Esophagus squamous epithelium (tissue), 5 donors: ENCODE measurements at regions not wholly inside any gene's neighbourhood (a gene's known extent, or its start where the extent isn't known, plus 50 kb on each side); places are given as distances from the start of the nearest gene placed in this dataset.

Experiments used
- DNase-seq: peaks from one replicate; lab custom pipeline; 2025; lab: John Stamatoyannopoulos, UW
- H3K27ac ChIP-seq, 4 donors: fragments of 200-600 bp; sonication (generic); one replicate each; pipeline ENCODE4 v1.5.1; 2016 to 2019; ENCODE audit warnings: mild to moderate bottlenecking in 1 of 4
- H3K27me3 ChIP-seq, 4 donors: fragments of 200-600 bp; sonication (generic); 1 replicate in 3 of 4; 2 replicates in 1 of 4; pipeline versions ENCODE4 v1.5.1 to v1.6.0; 2017 to 2021; ENCODE audit warnings: antibody characterized with exemption in 1 of 4
- H3K36me3 ChIP-seq, 3 donors: fragments of 200-600 bp; sonication (generic); one replicate each; pipeline ENCODE4 v1.5.1; 2016 to 2019
- H3K4me1 ChIP-seq, 3 donors: fragments of 200-600 bp; sonication (generic); one replicate each; pipeline ENCODE4 v1.5.1; 2017 to 2019
- H3K4me3 ChIP-seq, 4 donors: fragments of 200-600 bp; sonication (generic); 1 replicate in 3 of 4; 2 replicates in 1 of 4; pipeline ENCODE4 v1.5.1; 2016 to 2019; ENCODE audit warnings: mild to moderate bottlenecking in 2 of 4, moderate library complexity in 1 of 4
- H3K9me3 ChIP-seq, 3 donors: fragments of 200-600 bp; sonication (generic); one replicate each; pipeline ENCODE4 v1.5.1; 2016 to 2019
- POLR2A ChIP-seq, 4 donors: fragments of 450-650 bp; IDR thresholded peaks; one replicate each; pipeline ENCODE4 v1.6.1; 2017; ENCODE audit warnings: antibody characterized with exemption in 4 of 4, mild to moderate bottlenecking in 4 of 4, moderate library complexity in 3 of 4
- WGBS, 2 donors: methylation state at CpG; one replicate each; pipeline ENCODE4 v1.1.5; 2018; 5-methylcytosine and 5-hydroxymethylcytosine counted together
- intact Hi-C: fragments of 100-400 bp; cut with DNase I; formaldehyde crosslinking; loops from one replicate; pipeline ENCODE4 v1.15.0; 2022
- TF ChIP-seq, protein P1 (sequence below), 6 experiments: fragments of 450-650 bp in 4 of 6; fragments of 200-600 bp in 2 of 6; sonication (generic) in 2 of 6; IDR thresholded peaks; one replicate each; pipeline ENCODE4 v1.5.1; 2016 to 2019; ENCODE audit warnings: antibody characterized with exemption in 6 of 6, mild to moderate bottlenecking in 4 of 6, moderate library complexity in 4 of 6
- donor health status: DM: yes; HTN: yes; CAD: no.

- WGBS, 2 donors: 80 to 87% methylated on average over 6 to 7 of the region's 9 CpGs
- Histone ChIP-seq H3K4me1 (peaks cover 0 to 21% (median 0%) of the 10 kb centered on the region in 3 donors), H3K9me3 (no peaks in the 10 kb centered on the region), H3K4me3 (no peak overlapping the region), H3K27ac (no peak overlapping the region), H3K36me3 (no peaks in the 10 kb centered on the region), H3K27me3 (peaks cover 0 to 17% (median 0%) of the 10 kb centered on the region in 4 donors)
- intact Hi-C loops: no loop called here
- TF ChIP-seq POLR2A (IDR thresholded peaks at IDR 0.05): no peak
- TF ChIP-seq, protein P1, sequence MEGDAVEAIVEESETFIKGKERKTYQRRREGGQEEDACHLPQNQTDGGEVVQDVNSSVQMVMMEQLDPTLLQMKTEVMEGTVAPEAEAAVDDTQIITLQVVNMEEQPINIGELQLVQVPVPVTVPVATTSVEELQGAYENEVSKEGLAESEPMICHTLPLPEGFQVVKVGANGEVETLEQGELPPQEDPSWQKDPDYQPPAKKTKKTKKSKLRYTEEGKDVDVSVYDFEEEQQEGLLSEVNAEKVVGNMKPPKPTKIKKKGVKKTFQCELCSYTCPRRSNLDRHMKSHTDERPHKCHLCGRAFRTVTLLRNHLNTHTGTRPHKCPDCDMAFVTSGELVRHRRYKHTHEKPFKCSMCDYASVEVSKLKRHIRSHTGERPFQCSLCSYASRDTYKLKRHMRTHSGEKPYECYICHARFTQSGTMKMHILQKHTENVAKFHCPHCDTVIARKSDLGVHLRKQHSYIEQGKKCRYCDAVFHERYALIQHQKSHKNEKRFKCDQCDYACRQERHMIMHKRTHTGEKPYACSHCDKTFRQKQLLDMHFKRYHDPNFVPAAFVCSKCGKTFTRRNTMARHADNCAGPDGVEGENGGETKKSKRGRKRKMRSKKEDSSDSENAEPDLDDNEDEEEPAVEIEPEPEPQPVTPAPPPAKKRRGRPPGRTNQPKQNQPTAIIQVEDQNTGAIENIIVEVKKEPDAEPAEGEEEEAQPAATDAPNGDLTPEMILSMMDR (IDR thresholded peaks at IDR 0.05): no peak
- no peak for DNase-seq
Measured at GRCh38 chr2:239546541-239546940, 145.7 kb upstream of the HDAC4 start.

- Histone ChIP-seq H3K4me3 (no peak overlapping the region), H3K27ac (no peak overlapping the region), H3K9me3 (no peaks in the 10 kb centered on the region), H3K4me1 (peaks cover 0 to 21% (median 0%) of the 10 kb centered on the region in 3 donors), H3K36me3 (no peaks in the 10 kb centered on the region), H3K27me3 (peaks cover 0 to 17% (median 0%) of the 10 kb centered on the region in 4 donors)
- intact Hi-C loops: no loop called here
- 84 to 89% methylated on average over 4 to 14 of the region's 14 CpGs for WGBS, 2 donors
- no peak for TF ChIP-seq POLR2A (IDR thresholded peaks at IDR 0.05)
- TF ChIP-seq, protein P1 (IDR thresholded peaks at IDR 0.05): no peak
- no peak for DNase-seq
Measured at GRCh38 chr2:239545741-239546392, 145.0 kb upstream of the HDAC4 start.

GRCh38 chr2:239544918-239545465 lies 144.2 kb upstream of the HDAC4 start:
- intact Hi-C loops: no loop called here
- DNase-seq: no peak
- 67 to 89% methylated on average over 8 to 10 of the region's 12 CpGs for WGBS, 2 donors
- Histone ChIP-seq H3K4me3 (no peak overlapping the region), H3K4me1 (peaks cover 0 to 26% (median 0%) of the 10 kb centered on the region in 3 donors), H3K9me3 (no peaks in the 10 kb centered on the region), H3K36me3 (no peaks in the 10 kb centered on the region), H3K27ac (no peak overlapping the region), H3K27me3 (peaks cover 0 to 17% (median 0%) of the 10 kb centered on the region in 4 donors)
- TF ChIP-seq, protein P1 (IDR thresholded peaks at IDR 0.05): no peak
- no peak for TF ChIP-seq POLR2A (IDR thresholded peaks at IDR 0.05)

GRCh38 chr2:239544143-239544917 lies 143.5 kb upstream of the HDAC4 start:
- Histone ChIP-seq H3K36me3 (no peaks in the 10 kb centered on the region), H3K4me3 (no peak overlapping the region), H3K27ac (peak overlapping the region in 2 of 4 donors; percentile 14 to 25), H3K27me3 (peaks cover 0 to 16% (median 0%) of the 10 kb centered on the region in 4 donors), H3K9me3 (no peaks in the 10 kb centered on the region), H3K4me1 (peaks cover 0 to 27% (median 0%) of the 10 kb centered on the region in 3 donors)
- intact Hi-C loops: no loop called here
- TF ChIP-seq, protein P1 (IDR thresholded peaks at IDR 0.05): no peak
- no peak for TF ChIP-seq POLR2A (IDR thresholded peaks at IDR 0.05)
- DNase-seq: no peak
- 24 to 39% methylated on average over 8 of the region's 8 CpGs for WGBS, 2 donors

- Histone ChIP-seq H3K27ac (peak overlapping the region in 2 of 4 donors; percentile 14 to 25), H3K27me3 (peaks cover 0 to 11% (median 0%) of the 10 kb centered on the region in 4 donors), H3K36me3 (no peaks in the 10 kb centered on the region), H3K4me3 (no peak overlapping the region), H3K9me3 (no peaks in the 10 kb centered on the region), H3K4me1 (peaks cover 0 to 24% (median 0%) of the 10 kb centered on the region in 3 donors)
- WGBS, 2 donors: 74 to 76% methylated on average over 3 of the region's 3 CpGs
- intact Hi-C loops: no loop called here
- no peak for TF ChIP-seq POLR2A (IDR thresholded peaks at IDR 0.05)
- TF ChIP-seq, protein P1 (IDR thresholded peaks at IDR 0.05): no peak
- no peak for DNase-seq
Measured at GRCh38 chr2:239543702-239544101, 142.9 kb upstream of the HDAC4 start.
